HG03575 (cell line): ENCODE measurements at regions not wholly inside any gene's neighbourhood (a gene's known extent, or its start where the extent isn't known, plus 50 kb on each side); places are given as distances from the start of the nearest gene placed in this dataset.

ENCODE experiments used
- ATAC-seq: cut with Tn5 transposase; IDR thresholded peaks from one replicate; pipeline ENCODE4 v1.9.1; 2021; ENCODE audit not compliant: unreplicated experiment, insufficient number of reproducible peaks, low FRiP score; ENCODE audit errors: extremely low read depth

GRCh38 chr4:83724485-83725335 is 188.8 kb downstream of the GPAT3 start:
- ATAC-seq, result no peak

- no peak for ATAC-seq
Measured at GRCh38 chr4:83723609-83724008, 187.7 kb downstream of the GPAT3 start.

DNA sequence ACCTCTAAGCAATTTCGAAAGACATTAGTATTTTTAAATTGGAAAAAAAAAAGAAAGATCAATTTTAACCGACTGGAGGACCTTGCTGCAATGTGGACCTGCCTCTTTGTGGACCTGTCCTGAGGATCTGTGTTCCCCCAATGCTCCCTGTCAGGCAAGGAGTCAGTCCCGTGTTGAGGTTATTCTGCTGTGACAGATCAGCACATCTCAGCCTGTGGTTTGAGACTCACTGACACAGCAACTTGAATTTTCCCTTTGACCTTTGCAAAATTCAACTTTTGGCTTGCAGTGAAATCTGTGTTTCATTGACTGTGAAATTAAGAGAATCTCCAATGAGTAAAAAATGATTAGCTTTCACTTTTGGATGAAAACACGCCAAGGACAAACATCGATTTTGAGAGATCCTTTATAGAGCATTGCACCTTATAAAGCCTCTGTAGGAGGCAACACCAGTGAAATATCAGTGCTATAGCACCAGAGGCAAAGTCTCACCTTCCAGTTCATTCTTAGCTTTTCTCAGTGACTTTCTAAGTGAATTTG is 186.9 kb downstream of the GPAT3 start:
- no peak for ATAC-seq

GRCh38 chr4:83716874-83717273 is 181.0 kb downstream of the GPAT3 start:
- no peak for ATAC-seq

DNA sequence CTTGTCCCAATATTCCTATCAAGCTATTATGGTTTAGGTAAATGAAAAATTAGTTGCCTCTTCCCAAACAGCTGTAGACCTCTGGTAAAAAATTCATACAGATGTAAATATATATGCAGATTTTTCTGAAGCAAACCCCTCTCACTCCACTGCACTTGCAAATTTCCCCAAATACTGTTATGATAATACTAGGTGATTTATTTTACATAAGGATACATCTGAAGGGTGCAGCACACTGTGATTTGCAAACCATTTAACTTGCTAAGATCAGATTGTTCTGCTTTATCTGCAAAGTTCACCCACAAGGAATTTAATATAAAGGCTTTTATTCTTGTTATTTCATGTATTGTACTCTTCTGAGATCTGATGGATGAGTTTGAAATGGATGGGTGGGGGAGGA is 177.0 kb downstream of the GPAT3 start:
- ATAC-seq, result no peak

GRCh38 chr4:83709627-83710026 is 173.7 kb downstream of the GPAT3 start:
- no peak for ATAC-seq

DNA sequence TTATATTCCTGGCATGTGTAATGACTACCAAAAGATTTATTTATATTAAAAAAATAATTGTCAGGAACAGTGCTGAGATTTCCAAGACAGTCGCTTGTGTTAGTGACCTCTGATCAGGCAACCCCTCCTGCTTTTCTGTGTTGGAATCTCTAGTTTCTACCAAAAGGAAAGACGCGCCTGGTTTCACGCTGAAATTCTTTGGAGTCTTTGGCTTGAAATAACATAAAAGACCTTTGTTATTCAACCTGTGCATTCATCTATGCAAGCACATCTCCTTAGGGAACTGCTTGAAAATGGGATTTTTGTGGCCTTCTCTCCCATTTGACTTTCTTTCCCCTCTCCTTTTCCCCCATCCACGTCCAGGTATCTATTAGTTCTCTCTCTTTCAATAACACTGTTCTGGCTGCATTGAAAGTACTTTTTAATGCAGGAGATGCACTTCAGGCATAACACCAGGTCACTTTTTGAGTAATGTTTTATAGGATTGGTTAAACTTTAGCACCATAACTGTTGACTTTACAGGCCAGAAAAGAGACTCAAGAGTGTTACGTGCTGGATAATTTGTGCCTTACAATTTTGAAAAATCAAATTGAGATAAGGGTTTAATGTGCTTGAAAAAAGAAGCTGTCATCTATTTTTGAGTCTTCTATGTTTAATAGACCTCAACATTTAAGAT is 172.7 kb downstream of the GPAT3 start:
- no peak for ATAC-seq

GRCh38 chr4:83704786-83705185 is 168.9 kb downstream of the GPAT3 start:
- no peak for ATAC-seq

DNA sequence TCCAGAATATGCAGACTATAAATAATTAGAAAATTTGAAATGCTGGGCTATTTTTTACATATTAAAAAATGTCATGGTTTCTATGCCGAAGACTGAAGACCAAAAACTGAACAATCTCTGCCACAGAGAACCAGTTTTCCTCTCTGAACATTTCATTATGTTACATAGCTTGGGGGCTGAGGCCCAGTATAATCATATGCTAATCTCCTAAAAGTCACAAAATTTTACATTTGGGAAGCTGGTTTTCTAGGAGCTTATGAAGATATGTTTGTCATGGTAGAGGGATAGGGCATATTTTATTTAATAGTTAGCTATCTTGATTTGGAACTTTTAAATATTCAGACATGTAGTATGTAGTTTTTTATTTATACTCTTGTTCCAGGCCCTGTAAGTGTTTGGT is 167.8 kb downstream of the GPAT3 start:
- ATAC-seq, result no peak

- no peak for ATAC-seq
Measured at GRCh38 chr4:83701041-83701440, 165.1 kb downstream of the GPAT3 start.

GRCh38 chr4:83699358-83699757 is 163.4 kb downstream of the GPAT3 start:
- ATAC-seq, result no peak

GRCh38 chr4:83692028-83692427 is 156.1 kb downstream of the GPAT3 start:
- ATAC-seq, result no peak

DNA sequence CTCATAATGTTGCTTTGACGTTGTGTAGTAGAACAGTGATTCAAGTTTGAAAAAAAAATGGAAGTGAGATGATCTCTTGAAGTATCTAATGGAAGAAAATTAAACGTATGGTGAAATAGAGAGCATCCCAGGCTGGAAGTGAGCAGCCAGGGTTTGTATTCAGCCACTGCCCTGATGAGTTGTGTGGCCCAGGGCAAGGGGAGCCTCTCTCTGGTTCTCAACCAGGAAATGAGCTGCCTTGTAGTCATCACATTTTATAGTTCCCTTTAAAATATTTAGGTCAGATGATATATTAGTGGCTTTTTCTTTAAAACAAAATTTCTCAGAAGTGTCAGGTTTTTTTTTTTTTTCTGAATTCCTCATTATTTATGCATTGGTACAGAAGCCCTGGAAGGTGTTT is 150.3 kb downstream of the GPAT3 start:
- ATAC-seq, result no peak

DNA sequence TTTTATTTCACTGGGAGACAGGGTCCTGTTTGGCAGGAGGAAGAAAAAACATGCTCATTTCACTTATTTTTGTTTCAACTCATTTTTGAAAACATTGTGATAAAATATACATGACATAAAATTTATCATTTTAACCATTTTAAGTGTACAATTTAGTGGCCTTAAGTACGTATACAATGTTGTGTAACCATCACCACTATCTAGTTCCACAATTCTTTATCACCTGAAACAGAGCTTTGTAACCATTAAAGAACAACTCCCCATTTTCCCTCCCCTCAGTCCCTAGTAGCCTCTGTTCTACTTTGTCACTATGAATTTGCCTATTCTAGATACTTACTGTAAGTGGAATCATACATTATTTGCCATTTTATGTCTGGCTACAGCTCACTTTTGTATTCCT is 143.8 kb downstream of the GPAT3 start:
- ATAC-seq, result no peak

DNA sequence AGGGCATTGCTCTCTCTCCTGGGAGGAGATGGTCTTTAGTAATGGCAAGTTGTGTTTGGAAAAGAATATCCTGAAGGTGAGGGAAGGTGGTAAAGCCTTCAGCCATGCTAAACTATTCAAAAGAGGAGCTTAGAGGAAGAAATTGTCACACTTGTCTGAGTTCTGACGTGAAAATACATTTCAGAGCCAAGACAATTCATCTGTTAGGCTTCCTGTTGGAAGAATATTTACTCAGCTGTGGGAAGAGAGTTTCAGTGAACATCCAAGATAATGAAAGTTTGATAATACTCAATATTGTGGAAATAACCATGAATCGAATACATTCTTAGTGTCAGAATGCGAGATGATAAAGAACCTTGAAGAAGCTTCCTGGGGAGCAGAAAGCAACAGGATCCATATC is 143.3 kb downstream of the GPAT3 start:
- no peak for ATAC-seq

DNA sequence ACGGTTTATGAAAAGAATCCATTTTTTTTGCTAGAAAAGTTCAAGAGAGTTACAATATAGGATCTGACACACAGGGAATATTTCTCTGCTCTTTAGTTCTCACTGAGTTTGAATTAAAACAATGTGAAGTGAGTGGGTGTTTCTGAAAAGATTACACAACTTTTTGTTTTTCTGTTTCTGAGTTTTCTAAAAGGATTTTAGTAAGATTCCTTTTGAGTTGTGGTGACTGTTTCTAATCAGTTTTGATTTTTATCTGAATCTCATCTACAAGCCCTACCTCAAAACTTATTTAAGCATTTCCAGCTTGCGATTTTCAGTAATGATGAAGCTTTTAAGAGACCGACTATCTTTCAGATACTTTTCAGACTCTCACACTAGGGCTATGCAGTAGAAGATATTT is 141.7 kb downstream of the GPAT3 start:
- ATAC-seq, result no peak

DNA sequence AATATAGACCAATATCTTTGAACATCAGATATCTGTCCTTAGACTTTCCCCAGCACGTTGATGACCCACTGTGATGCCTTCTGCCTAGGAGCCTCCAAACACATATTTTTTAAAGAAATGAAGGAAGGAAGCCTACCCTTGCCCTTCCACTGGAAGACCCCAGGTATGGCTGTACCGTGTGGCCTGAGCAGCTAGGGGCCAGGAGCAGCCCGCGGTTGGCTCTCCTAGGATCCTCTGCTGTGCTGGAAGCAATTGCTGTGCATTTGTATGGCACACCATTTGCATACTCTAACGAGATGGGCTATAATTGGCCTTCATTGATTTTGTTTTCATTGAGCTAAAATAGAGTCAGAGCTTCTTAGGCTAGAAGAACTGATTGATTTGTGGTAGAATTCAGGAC is 128.8 kb downstream of the GPAT3 start:
- ATAC-seq, result no peak

- no peak for ATAC-seq
Measured at GRCh38 chr4:83664071-83664470, 128.2 kb downstream of the GPAT3 start.

GRCh38 chr4:83662204-83662603 is 126.3 kb downstream of the GPAT3 start:
- ATAC-seq, result no peak

- no peak for ATAC-seq
Measured at GRCh38 chr4:83661359-83661758, 125.5 kb downstream of the GPAT3 start.
